Coronary artery (tissue), 2 donors: ENCODE measurements at regions not wholly inside any gene's neighbourhood (a gene's known extent, or its start where the extent isn't known, plus 50 kb on each side); places are given as distances from the start of the nearest gene placed in this dataset.
"Not testable (repeated sequence)": the region's sequence is repeated elsewhere in the genome, so short reads cannot be mapped to it uniquely, and the experiment has no call there.

ENCODE experiments used
- DNase-seq: peaks from one replicate; pipeline ENCODE4 v3.0.0-alpha.2; 2017; ENCODE audit warnings: low spot score
- H3K27ac ChIP-seq, 2 donors: fragments of 200-600 bp; sonication (generic); one replicate each; pipeline ENCODE4 v1.5.1; 2016 to 2019
- H3K4me3 ChIP-seq: fragments of 200-600 bp; sonication (generic); 2 replicates; pipeline ENCODE4 v1.5.1; 2016; ENCODE audit warnings: mild to moderate bottlenecking, moderate library complexity
- TF ChIP-seq, protein P1 (sequence below): fragments of 200-600 bp; sonication (generic); IDR thresholded peaks from one replicate; pipeline ENCODE4 v1.5.1; 2019; ENCODE audit warnings: antibody characterized with exemption

- no peak for DNase-seq
- TF ChIP-seq, protein P1, sequence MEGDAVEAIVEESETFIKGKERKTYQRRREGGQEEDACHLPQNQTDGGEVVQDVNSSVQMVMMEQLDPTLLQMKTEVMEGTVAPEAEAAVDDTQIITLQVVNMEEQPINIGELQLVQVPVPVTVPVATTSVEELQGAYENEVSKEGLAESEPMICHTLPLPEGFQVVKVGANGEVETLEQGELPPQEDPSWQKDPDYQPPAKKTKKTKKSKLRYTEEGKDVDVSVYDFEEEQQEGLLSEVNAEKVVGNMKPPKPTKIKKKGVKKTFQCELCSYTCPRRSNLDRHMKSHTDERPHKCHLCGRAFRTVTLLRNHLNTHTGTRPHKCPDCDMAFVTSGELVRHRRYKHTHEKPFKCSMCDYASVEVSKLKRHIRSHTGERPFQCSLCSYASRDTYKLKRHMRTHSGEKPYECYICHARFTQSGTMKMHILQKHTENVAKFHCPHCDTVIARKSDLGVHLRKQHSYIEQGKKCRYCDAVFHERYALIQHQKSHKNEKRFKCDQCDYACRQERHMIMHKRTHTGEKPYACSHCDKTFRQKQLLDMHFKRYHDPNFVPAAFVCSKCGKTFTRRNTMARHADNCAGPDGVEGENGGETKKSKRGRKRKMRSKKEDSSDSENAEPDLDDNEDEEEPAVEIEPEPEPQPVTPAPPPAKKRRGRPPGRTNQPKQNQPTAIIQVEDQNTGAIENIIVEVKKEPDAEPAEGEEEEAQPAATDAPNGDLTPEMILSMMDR = no peak
- Histone ChIP-seq H3K27ac (no peak overlapping the region), H3K4me3 (no peak overlapping the region)
Measured at GRCh38 chr14:105918496-105919262, 392.3 kb downstream of the TMEM121 start.

DNA sequence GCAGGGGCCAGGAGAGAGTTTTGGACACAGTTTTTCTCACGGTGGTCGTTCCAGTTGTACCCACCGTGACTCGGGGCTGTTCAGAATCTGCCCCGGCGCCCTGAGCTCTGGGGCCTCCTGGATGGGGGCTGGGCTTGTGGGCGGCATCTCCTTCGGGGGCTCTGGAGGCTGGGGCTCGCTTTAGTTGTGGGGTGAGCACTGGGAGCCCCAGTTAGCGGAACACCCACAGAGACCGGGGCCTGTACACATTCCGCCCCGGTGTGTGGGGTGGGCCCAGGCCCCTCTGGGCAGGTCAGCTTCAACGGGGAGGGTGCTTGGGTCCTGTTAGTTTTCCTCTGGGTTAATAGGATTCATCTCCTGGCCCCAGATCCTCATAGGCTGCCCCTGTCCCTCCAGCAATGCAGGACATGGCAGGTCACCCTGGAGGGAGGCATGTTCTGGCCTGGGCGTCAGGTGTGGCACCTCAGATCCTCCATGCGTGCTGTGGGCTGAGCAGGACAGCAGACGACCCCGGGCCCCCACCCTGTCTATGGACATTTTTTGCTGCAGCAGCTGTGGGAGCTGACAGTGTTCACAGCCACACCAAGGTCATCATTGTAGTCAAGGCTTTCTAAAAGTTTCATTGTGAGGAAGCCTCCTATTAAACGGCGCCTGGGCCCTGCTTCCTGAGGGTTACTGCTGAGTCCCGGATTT lies 393.2 kb downstream of the TMEM121 start:
- DNase-seq = no peak
- TF ChIP-seq, protein P1 = no peak
- Histone ChIP-seq H3K27ac (no peak overlapping the region), H3K4me3 (no peak overlapping the region)

- not testable (repeated sequence) for DNase-seq, H3K27ac ChIP-seq, H3K4me3 ChIP-seq
Measured at GRCh38 chr14:105920151-105920700, 393.8 kb downstream of the TMEM121 start.

- H3K4me3 ChIP-seq, DNase-seq, H3K27ac ChIP-seq: not testable (repeated sequence)
Measured at GRCh38 chr14:105920803-105921755, 394.7 kb downstream of the TMEM121 start.

GRCh38 chr14:105921781-105922180 lies 395.4 kb downstream of the TMEM121 start:
- H3K27ac ChIP-seq, DNase-seq, H3K4me3 ChIP-seq: not testable (repeated sequence)

DNA sequence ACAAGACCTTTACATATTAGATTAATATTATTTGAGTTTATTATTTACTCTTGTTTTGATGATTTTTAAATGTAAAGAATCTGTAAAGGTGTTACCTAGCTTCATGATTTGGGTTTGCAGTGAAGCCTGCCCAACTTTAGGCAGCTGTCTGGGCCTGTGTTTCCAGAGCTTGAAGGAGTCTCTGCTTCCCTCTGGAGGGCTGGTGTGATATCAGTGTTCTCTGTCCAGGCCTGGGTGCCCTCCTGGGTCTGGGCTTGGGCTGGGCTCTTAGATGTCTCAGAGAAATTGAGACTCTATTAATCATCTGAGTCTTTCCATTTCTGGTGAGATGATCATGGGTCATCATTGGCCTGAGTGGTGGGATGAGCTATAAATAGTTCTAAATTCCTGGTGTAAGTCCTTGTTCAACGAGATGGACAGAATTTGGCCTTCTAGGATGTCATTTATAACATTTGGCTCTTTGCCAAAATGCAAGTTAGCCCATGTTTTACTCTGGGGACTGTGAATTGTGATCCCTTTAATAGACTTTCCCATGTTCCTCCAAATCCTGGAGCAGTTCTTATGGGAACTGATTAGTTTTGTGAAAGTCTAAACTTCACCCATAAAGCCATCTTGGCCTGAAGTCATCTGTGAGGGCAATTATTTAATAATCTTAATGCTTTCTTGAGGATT lies 397.3 kb downstream of the TMEM121 start:
- not testable (repeated sequence) for H3K4me3 ChIP-seq, H3K27ac ChIP-seq, DNase-seq

DNA sequence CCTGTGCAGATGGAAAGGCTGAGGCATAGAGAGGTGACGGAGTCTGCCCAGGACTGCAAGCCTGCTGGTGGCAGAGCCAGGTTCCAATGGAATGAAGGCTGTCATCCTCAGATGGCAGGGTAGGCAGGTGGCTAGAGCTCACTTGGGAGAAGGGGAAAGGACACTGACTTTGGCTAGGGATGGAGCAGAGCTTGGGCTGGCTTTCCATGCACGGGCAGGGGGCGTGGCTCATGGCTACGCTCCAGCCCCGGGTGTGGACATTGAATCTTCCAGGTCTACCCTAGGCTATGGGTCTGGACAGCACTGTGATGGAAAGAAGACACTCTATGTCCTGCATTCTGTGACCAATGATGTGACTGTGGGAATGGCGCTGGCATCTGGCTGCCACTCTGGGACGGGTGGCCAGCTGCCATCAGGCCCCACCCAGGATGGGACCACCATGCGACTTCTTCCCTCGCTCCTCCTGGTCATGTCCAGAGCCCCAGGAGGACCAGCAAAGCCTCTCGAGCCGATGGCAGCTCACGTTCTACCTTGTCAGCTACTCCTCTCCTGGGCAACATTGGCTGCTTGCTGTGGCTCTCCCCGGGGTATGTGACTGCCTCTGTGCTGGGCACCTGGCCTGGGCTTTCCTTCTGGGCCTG lies 398.7 kb downstream of the TMEM121 start:
- TF ChIP-seq, protein P1 = no peak
- no peak overlapping the region for H3K27ac ChIP-seq
- no peak for DNase-seq
- H3K4me3 ChIP-seq = no peak overlapping the region

- Histone ChIP-seq H3K27ac (no peak overlapping the region), H3K4me3 (no peak overlapping the region)
- DNase-seq = no peak
- TF ChIP-seq, protein P1 = no peak
Measured at GRCh38 chr14:105925615-105926372, 399.4 kb downstream of the TMEM121 start.
